HEK293T (cell line): ENCODE measurements at regions not wholly inside any gene's neighbourhood (a gene's known extent, or its start where the extent isn't known, plus 50 kb on each side); places are given as distances from the start of the nearest gene placed in this dataset.

Source experiments
- BHLHE40 ChIP-seq: fragments of 450-650 bp; IDR thresholded peaks from 2 replicates; pipeline ENCODE4 v1.6.1; 2016; ENCODE audit warnings: mild to moderate bottlenecking, moderate library complexity, borderline replicate concordance
- CTBP1 ChIP-seq: fragments of 450-650 bp; IDR thresholded peaks from 2 replicates; pipeline ENCODE4 v1.6.1; 2016; ENCODE audit warnings: borderline replicate concordance
- HDGF ChIP-seq: fragments of 450-650 bp; IDR thresholded peaks from 2 replicates; pipeline ENCODE4 v1.6.1; 2017; ENCODE audit warnings: antibody characterized with exemption, borderline replicate concordance
- NFRKB ChIP-seq: fragments of 450-650 bp; IDR thresholded peaks from 2 replicates; pipeline ENCODE4 v1.6.1; 2016; ENCODE audit warnings: mild to moderate bottlenecking, moderate library complexity
- PKNOX1 ChIP-seq: fragments of 450-650 bp; IDR thresholded peaks from 2 replicates; pipeline ENCODE4 v1.6.1; 2016
- TARDBP ChIP-seq: fragments of 450-650 bp; IDR thresholded peaks from 2 replicates; pipeline ENCODE4 v1.6.1; 2016

GRCh38 chr13:105543742-105544141 is 991.7 kb downstream of the EFNB2 start:
- TF ChIP-seq BHLHE40: no peak
- TF ChIP-seq PKNOX1: no peak
- no peak for TF ChIP-seq TARDBP
- TF ChIP-seq HDGF: no peak
- TF ChIP-seq NFRKB: no peak
- no peak for TF ChIP-seq CTBP1
